ENCODE measurements at regions not wholly inside any gene's neighbourhood (a gene's known extent, or its start where the extent isn't known, plus 50 kb on each side); places are given as distances from the start of the nearest gene placed in this dataset.
"Not testable (repeated sequence)": the region's sequence is repeated elsewhere in the genome, so short reads cannot be mapped to it uniquely, and the experiment has no call there.

DNA sequence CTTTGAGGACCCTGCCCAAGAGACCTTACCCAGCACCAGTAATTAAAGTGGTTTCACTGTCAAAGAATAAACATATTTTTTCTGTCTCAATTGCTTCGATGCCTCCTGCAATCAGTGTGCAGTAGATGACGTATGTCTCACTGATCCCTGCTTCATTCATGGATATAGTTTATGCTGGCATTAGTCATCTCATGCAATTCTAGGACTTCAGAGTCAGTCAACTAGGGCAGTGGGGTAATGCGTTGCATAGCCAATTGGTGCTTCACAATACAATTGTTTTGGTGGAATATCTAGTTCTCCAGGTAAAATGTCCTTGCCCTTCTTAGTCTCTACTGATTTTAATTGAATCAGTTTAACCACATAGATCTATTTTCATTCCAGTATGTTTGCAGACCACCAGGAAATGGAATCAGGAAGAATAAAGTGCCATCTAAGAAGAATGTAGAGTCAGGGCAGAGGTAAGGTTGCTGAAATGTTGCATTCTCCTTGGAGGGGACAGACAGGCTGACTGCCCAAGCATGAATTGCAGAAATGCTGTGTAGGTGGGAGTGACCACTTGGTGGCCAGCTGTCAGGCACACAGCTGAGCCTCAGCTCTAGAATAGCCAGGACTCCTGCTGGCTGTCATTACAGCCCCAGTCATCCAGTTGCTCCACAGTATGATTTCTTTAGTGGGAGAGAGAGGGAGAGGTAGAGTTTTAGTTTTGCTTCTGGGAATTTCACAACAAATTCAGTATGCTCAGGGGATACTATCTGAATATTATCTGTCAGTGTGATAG is 73.5 kb upstream of the MEGF10 start:
- no peak for DNase-seq

- not testable (repeated sequence) for DNase-seq
These were observed 68.7 kb upstream of the MEGF10 start for GRCh38 chr5:127221936-127222335.

DNA sequence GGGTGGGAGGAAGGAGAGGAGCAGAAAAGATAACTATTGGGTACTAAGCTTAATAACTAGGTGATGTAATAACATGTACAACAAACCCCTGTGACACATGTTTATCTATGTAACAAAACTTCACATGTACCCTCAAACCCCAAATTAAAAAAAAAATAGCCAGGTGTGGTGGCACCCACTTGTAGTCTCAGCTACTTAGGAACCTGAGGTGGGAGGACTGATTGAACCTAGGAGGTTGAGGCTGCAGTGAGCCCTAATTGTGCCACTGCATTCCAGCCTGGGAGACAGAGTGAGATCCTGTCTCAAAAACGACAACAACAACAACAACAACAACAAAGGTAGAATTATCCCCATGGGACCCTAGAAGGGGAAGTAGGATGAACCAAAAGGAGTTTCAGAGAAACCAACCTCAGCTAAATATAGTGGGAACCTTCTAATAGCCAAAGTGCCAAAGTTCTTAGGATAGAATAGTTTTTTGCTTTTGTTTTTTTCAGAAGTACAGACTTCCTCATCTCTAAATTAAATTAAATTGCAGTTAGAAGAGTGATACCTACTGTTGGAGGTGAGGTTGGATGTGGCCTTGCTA is 67.9 kb upstream of the MEGF10 start:
- DNase-seq = not testable (repeated sequence)

- DNase-seq = no peak
These were observed 67.2 kb upstream of the MEGF10 start for GRCh38 chr5:127223256-127223974.

- no peak for DNase-seq
These were observed 62.7 kb upstream of the MEGF10 start for GRCh38 chr5:127227881-127228280.

- peak; percentile 49 to 72 for DNase-seq
These were observed 61.9 kb upstream of the MEGF10 start for GRCh38 chr5:127228540-127229184.

GRCh38 chr5:127229185-127229889 is 61.3 kb upstream of the MEGF10 start:
- DNase-seq = peak in 1 of 2 experiments; percentile 72

DNA sequence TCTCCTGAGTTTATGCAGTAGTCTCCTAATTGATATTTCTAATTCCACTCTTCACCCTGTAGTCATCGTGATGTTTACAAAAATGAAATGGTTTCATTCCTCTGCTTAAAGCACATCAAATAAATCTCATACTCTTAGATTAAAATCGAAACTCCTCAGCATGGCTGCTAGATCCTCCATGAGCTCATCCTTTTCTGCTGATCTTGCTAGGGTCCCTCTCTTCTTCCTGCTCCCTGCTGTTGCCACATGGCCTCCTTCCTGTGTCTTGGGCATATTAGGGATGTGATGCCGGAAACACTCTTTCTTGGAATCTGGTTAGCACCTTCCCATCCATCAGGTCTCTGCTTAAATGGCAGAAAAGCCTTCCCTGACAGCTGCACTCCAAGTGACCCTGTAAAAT is 59.5 kb upstream of the MEGF10 start:
- no peak for DNase-seq

DNA sequence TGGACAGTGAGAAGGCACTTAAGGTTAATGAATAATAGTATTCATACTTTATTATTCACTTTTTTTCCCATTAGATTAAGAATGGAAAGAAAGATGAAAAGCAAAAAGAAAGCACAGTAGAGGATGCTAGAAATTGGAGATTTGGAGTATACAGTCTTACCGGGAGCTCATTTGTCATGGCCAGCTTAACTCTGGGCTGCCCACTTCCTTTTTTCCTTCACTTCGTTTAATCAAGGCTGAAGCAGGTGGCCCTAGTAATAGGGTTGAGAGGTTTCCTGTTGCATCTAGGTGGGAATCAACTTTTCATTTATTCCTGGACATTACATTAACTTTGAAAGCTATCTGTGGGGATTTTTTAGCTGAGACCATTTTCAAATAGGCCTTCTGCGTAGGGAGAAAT is 57.0 kb upstream of the MEGF10 start:
- no peak for DNase-seq

GRCh38 chr5:127235136-127235535 is 55.5 kb upstream of the MEGF10 start:
- no peak for DNase-seq

DNA sequence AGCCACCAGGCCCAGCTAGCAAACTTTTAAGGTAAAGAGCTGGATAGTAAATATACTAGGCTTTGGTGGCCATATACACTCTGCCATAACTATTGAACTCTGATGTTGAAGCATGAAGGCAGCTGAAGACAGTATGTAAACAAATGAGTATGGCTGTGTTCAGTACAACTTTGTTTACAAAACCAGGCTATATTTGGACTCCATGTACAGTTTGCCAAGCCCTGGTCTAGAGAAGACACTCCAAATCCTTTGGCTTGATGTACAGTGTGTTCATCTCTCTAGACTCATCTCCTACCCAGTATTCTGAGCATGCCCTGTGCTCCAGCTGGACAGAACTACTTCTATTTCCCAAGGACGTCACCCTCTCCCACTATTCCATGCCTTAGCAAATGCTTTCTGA is 54.3 kb upstream of the MEGF10 start:
- no peak for DNase-seq
